ENCODE measurements at regions not wholly inside any gene's neighbourhood (a gene's known extent, or its start where the extent isn't known, plus 50 kb on each side); places are given as distances from the start of the nearest gene placed in this dataset.
"Not testable (repeated sequence)": the region's sequence is repeated elsewhere in the genome, so short reads cannot be mapped to it uniquely, and the experiment has no call there.

DNA sequence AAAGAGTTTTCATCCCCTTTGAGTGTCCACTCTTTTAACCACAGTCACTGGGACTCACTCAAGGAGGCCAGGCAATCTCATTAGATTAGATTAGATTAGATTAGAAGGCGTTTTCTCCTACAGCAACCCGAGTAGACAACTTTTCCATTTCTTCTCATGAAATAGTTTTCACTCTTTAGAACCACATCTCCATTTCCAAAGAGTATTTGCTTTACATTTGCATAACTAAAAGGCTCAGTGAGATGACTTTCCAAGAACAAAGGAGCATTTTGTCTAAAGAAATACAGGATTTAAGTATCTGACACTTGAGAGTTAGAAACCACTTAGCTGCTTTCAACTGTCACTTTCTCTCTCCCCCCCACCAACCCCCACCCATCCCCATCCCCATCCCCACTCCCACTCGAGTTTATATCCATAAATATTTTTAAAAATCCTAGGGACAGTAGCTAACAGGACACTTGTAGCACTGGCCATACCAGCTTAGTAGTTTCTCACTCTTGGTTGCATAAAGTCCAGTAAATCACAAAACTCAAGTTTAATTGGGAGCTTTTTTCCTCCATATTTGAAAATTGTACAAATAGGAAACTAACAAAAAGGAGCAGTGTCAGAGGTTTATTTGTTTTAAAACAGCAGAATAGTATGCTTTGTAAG, 2202.9 kb upstream of the WWC1 start:
- H3K9me3 Mint-ChIP-seq, result peaks cover 3 to 14% (median 6%) of the 10 kb centered on the region in 3 donors
- no peaks in the 10 kb centered on the region for H3K4me1 Mint-ChIP-seq
- H3K36me3 Mint-ChIP-seq, result no peaks in the 10 kb centered on the region
- H3K4me3 Mint-ChIP-seq, result no peak overlapping the region
- H3K27me3 Mint-ChIP-seq, result no peaks in the 10 kb centered on the region
- no peak overlapping the region for H3K27ac Mint-ChIP-seq

DNA sequence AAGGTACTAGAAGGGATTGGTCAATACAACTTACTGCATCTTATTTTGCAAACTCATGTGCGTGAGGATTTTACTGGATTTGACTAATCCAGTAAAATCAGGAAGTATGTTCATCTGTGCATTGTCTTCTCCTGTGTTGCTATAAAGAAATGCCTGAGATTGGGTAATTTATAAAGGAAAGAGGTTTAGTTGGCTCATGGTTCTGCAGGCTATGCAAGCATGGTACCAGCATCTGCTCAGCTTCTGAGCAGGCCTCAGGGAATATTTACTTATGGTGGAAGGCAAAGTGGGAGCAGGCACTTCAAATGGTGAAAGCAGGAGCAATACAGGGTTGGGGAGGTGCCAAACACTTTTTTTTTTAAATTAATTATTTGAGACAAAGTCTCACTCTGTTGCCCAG, 2199.5 kb upstream of the WWC1 start:
- H3K36me3 Mint-ChIP-seq, result no peaks in the 10 kb centered on the region
- peaks cover 2 to 10% (median 9%) of the 10 kb centered on the region in 3 donors for H3K9me3 Mint-ChIP-seq
- H3K27ac Mint-ChIP-seq, result no peak overlapping the region
- H3K4me1 Mint-ChIP-seq, result no peaks in the 10 kb centered on the region
- peak overlapping the region in 1 of 4 donors; percentile 55 for H3K4me3 Mint-ChIP-seq
- H3K27me3 Mint-ChIP-seq, result no peaks in the 10 kb centered on the region

DNA sequence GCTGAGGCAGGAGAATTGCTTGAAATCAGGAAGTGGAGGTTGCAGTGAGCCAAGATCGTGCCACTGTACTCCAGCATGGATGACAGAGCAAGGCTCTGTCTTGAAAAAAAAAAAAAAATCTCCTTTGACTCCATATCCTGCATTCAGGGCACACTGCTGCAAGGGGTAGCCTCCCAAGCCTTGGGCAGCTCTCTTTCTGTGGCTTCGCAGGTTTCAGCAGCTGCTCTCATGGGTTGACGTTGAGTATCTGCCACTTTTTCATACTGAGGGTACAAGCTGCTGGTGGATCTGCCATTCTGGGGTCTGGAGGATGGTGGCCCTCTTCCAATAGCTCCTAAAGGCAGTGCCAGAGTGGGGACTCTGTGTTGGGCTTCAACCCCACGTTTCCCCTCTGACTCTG, 2198.1 kb upstream of the WWC1 start:
- no peaks in the 10 kb centered on the region for H3K4me1 Mint-ChIP-seq

DNA sequence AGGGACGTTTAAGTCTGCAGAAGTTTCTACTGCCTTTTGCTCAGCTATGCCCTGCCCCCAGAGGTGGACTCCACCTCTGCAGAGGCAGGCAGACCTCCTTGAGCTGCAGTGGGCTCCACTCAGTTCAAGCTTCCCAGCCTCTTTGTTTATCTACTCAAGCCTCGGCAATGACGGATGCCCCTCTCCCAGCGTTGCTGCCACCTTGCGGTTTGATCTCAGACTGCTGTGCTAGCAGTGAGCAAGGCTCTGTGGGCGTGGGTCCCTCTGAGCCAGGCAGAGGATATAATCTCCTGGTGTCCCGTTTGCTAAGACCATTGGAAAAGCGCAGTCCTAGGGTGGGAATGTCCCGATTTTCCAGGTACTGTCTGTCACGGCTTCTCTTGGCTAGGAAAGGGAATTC, 2188.5 kb upstream of the WWC1 start:
- Mint-ChIP-seq H3K4me1 (no peaks in the 10 kb centered on the region), H3K27ac (no peak overlapping the region), H3K4me3 (no peak overlapping the region), H3K36me3 (no peaks in the 10 kb centered on the region), H3K9me3 (peaks cover 0 to 3% (median 0%) of the 10 kb centered on the region in 3 donors), H3K27me3 (no peaks in the 10 kb centered on the region)

More for the DNA sequence above, 2198.1 kb upstream of the WWC1 start:
- H3K36me3 Mint-ChIP-seq, result no peaks in the 10 kb centered on the region
- H3K27ac Mint-ChIP-seq, result no peak overlapping the region
- no peaks in the 10 kb centered on the region for H3K27me3 Mint-ChIP-seq
- H3K9me3 Mint-ChIP-seq, result peaks cover 2 to 10% (median 7%) of the 10 kb centered on the region in 3 donors
- no peak overlapping the region for H3K4me3 Mint-ChIP-seq

DNA sequence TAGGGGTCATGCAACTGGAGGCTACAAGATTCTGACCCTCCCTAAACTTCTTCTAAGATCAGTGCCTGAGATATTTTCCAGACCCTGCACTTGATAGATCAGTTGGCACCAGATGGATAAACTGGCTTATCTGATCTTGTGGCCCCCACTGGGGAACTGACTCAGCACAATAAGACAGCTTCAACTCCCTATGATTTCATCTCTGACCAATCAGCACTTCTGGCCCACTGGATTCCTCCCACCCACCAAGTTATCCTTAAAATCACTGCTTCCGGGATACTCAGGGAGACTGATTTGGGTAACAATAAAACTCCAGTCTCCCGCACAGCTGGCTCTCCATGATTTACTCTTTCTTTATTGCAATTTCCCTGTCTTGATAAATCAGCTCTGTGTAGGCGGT, 2180.4 kb upstream of the WWC1 start:
- Mint-ChIP-seq H3K9me3 (peaks cover 0 to 4% (median 0%) of the 10 kb centered on the region in 3 donors), H3K36me3 (no peaks in the 10 kb centered on the region), H3K27ac (no peak overlapping the region), H3K4me3 (no peak overlapping the region), H3K27me3 (no peaks in the 10 kb centered on the region), H3K4me1 (peaks cover 0 to 1% (median 0%) of the 10 kb centered on the region in 3 donors)

DNA sequence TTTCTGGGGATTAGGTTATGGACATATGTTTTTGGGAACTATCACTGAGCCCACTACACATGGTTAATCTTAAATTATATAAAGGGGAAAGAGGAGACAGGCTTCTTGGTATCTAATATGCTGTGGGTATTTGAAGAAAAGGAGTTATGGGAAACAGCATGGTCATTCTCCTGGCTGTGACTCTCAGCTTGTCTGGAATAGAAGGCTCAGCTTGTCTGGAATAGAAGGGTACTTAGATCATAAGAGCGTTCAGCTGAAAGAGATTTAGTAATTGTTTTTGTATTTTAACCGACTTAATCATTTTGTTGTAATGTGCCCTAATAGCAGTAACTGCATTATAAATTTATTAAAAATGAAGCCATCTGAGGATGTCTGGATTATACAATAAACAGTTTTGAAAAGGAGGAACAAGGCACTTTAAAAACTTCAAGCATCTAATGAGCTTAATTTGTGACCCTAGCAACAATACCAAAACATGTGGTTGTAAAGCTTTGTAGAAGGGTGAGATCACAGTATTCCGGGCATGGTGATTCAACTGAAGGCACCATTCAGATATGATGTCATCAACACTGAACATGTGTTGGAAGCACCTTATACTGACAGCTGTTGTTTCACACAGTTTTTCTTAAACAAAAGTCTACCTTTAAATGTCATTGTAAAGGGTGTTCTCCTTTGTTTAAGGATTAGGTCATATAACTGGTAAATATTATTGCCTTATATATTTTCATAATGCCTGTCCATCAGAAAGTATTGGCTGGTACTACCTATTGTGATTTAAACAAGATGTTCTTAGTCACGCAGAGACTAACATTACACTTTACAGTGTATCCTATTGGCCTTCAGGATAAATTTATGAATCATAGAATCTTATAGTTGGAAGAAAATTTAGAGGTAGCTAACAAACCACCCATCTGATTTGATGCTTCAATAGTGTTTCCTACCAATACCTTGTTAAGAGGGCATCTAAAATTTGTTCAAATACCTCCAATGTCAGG, 2174.1 kb upstream of the WWC1 start:
- Mint-ChIP-seq H3K9me3 (no peaks in the 10 kb centered on the region), H3K27me3 (no peaks in the 10 kb centered on the region), H3K4me1 (peaks cover 0 to 1% (median 0%) of the 10 kb centered on the region in 3 donors), H3K27ac (no peak overlapping the region), H3K4me3 (no peak overlapping the region), H3K36me3 (no peaks in the 10 kb centered on the region)

DNA sequence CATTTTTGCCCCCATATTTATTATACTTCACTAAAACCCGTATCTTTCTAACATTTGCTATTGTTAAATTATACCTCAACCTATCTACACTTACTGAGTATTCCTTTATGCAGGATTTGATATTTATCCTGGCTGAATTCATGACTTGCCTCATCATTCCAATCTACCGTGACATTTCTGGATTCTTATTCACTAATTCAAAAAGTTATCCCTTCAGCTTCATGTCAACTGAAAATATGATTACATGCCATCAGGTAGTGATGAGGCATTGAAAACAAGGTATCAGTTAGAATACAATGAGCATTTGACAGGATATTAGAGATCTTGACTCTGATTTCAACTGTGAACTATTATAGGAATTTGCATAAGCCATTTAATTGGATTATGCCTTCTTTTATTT, 2171.9 kb upstream of the WWC1 start:
- peaks cover 0 to 3% (median 0%) of the 10 kb centered on the region in 3 donors for H3K9me3 Mint-ChIP-seq
- H3K4me1 Mint-ChIP-seq, result peaks cover 0 to 1% (median 0%) of the 10 kb centered on the region in 3 donors
- H3K4me3 Mint-ChIP-seq, result no peak overlapping the region
- no peaks in the 10 kb centered on the region for H3K27me3 Mint-ChIP-seq
- H3K27ac Mint-ChIP-seq, result no peak overlapping the region
- no peaks in the 10 kb centered on the region for H3K36me3 Mint-ChIP-seq

DNA sequence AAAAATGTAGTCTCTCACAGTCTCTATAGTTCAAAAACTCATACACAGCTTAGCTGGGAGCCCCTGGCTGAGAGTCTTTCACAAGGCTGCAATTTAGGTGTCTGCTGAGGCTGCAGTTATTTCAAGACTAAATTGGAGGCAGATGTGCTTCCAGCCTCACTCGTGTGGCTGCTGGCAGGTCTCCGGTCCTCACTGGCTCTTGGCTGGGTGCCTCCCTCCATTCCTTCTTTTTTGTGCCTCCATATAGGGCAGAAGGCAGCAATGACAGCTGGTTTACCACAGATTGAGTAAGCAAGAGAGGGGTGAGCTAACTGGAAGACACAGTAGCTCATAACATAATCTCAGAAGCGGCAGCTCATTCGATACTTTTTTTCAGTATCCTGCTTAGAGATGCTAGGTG, 2167.7 kb upstream of the WWC1 start:
- H3K27ac Mint-ChIP-seq, result no peak overlapping the region
- H3K9me3 Mint-ChIP-seq, result peaks cover 0 to 7% (median 4%) of the 10 kb centered on the region in 3 donors
- H3K4me3 Mint-ChIP-seq, result no peak overlapping the region
- no peaks in the 10 kb centered on the region for H3K36me3 Mint-ChIP-seq
- H3K27me3 Mint-ChIP-seq, result no peaks in the 10 kb centered on the region
- no peaks in the 10 kb centered on the region for H3K4me1 Mint-ChIP-seq

DNA sequence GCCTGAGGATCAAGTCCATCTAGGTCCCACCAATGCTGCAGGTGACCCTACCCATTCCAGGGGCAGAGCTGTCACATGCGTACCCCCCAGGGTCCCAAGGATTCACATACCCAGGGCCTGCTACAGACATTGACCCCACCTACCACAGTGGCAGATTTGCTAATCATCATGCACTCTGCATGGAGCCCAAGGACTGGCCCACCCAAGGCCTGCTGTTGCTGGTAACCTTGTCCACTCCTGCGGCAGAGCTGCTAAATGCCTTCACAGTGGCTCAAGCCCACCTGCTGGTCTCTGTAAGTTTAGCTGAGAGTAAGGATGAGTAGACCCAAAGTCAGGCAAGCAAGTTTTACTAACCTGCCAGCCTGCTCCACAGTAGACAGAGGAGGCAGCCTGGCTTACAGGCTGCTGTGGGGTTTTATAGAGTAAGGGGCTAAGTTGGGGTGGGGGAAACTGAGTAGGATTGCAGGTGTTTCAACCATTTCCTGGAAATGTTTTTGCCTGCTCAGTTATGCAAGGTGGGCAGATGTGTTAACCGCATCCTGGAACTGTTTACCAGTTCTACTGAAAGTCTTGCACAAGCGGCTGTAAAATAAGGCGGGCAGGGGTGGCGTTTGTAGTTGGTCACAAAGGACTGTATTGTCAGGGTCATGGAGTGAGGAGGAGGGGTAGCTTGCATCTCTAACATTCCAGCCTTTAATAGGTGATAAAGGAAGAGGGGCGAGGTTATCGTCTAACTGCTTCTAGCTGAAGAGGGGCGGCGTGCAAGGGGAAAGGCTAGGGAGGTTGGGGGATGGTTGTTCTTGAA, 2163.5 kb upstream of the WWC1 start:
- Mint-ChIP-seq H3K36me3 (no peaks in the 10 kb centered on the region), H3K9me3 (peaks cover 0 to 4% (median 4%) of the 10 kb centered on the region in 3 donors), H3K27me3 (no peaks in the 10 kb centered on the region), H3K27ac (no peak overlapping the region), H3K4me1 (no peaks in the 10 kb centered on the region), H3K4me3 (no peak overlapping the region)

DNA sequence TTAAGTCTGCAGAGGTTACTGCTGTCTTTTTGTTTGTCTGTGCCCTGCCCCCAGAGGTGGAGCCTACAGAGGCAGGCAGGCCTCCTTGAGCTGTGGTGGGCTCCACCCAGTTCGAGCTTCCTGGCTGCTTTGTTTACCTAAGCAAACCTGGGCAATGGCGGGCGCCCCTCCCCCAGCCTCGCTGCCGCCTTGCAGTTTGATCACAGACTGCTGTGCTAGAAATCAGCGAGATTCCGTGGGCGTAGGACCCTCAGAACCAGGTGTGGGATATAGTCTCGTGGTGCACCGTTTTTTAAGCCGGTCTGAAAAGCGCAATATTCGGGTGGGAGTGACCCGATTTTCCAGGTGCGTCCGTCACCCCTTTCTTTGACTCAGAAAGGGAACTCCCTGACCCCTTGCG, 2146.3 kb upstream of the WWC1 start:
- not testable (repeated sequence) for H3K27me3 Mint-ChIP-seq, H3K9me3 Mint-ChIP-seq, H3K27ac Mint-ChIP-seq, H3K4me3 Mint-ChIP-seq, H3K36me3 Mint-ChIP-seq, H3K4me1 Mint-ChIP-seq

DNA sequence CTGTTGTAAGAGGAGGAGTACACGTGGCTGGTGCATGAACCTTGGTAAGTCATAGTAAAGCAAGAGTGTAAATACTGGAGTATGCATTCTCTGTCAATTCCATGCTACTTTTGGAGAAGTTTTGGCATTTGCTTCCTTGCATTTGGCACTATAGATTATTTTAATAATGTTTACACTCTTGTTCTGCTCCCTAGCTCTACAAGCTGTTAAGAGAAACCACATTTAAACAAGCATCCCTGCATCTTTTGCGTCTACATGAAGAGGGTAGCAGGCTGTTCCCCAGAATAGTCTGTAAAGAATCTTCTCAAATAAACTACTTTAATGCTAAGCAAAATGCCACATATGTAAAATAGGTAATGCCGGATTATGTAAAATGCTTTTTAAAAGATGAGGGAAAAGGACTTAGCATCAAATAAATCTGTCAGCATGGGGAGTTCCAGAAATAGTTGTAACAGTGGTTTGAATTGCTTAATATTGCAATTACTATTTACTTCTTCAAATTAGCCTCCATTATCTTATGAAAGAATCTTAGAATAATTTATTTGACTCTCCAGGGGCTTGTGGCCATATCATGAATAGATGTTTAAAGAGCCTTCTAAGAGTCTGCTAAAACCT, 2127.3 kb upstream of the WWC1 start:
- Mint-ChIP-seq H3K4me3 (no peak overlapping the region), H3K27ac (no peak overlapping the region), H3K27me3 (no peaks in the 10 kb centered on the region), H3K9me3 (peaks cover 0 to 2% (median 0%) of the 10 kb centered on the region in 3 donors), H3K4me1 (no peaks in the 10 kb centered on the region), H3K36me3 (no peaks in the 10 kb centered on the region)

DNA sequence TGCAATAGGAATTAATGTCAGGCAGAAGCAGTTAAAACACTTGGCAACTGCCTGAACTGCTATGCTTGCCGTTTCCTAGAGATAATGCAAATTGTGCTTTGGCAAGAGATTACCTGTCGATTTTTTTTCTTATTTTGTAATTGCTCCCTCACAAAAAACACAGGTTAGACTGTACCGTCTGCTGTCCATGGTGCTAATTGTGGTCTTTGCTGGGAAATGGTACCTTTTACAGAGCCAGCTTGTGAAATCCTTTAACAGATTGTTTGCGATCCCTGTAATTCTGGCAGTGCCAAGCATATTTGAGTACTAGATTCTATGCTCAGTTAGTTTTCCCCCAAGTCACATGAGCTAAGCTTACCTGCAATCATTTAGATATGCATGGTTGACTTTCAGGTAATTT, 2125.8 kb upstream of the WWC1 start:
- no peaks in the 10 kb centered on the region for H3K4me1 Mint-ChIP-seq
- H3K4me3 Mint-ChIP-seq, result no peak overlapping the region
- H3K9me3 Mint-ChIP-seq, result peaks cover 0 to 4% (median 2%) of the 10 kb centered on the region in 3 donors
- H3K27ac Mint-ChIP-seq, result no peak overlapping the region
- H3K27me3 Mint-ChIP-seq, result no peaks in the 10 kb centered on the region
- H3K36me3 Mint-ChIP-seq, result peaks cover 2% of the 10 kb centered on the region

DNA sequence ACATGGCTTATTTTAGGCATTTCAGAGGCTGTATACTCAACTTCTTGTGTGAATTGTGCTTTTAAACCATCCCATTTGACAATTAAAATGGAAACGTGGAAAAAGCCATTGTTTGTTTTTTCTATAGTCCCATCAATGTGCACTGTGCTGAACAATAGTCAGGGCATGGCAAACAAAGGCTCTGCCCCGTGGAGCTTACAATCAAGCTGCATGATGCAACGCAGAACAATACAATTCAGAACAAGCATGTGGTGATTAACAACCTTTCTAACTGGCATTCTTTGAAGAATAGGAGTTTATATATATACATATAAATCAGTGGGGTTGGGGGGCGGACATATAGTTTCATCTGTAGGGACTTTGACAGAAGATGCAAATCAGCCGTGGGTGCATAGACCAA, 2125.4 kb upstream of the WWC1 start:
- Mint-ChIP-seq H3K4me1 (no peaks in the 10 kb centered on the region), H3K4me3 (no peak overlapping the region), H3K27ac (no peak overlapping the region), H3K9me3 (peaks cover 0 to 6% (median 4%) of the 10 kb centered on the region in 3 donors), H3K36me3 (peaks cover 2% of the 10 kb centered on the region), H3K27me3 (no peaks in the 10 kb centered on the region)

DNA sequence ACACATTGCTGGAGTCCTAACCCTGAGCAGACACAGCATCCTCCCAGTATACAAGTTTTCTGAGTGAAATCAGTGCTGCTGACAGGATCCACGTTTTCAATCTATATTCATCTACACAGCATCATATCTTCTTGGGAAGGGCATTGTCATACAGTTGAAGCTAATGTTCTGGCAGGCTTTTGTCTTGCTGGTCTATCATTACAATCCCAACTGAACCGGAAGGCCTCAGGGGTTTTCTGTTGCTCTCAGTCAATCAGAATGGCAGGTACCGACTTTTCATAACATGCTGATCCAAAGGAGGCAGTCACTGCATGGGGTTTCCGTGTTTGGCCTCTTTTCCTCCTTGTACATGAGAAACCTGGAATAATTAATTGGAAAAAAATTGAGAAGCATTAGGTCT, 2118.8 kb upstream of the WWC1 start:
- Mint-ChIP-seq H3K36me3 (peaks cover 2% of the 10 kb centered on the region), H3K27ac (no peak overlapping the region), H3K4me1 (no peaks in the 10 kb centered on the region)

More for the DNA sequence above, 2118.8 kb upstream of the WWC1 start:
- peaks cover 3 to 4% (median 4%) of the 10 kb centered on the region in 3 donors for H3K9me3 Mint-ChIP-seq
- H3K27me3 Mint-ChIP-seq, result no peaks in the 10 kb centered on the region
- H3K4me3 Mint-ChIP-seq, result no peak overlapping the region

All from IgD-negative memory B cell (primary cell).